HL-60 (cell line): ENCODE measurements at regions not wholly inside any gene's neighbourhood (a gene's known extent, or its start where the extent isn't known, plus 50 kb on each side); places are given as distances from the start of the nearest gene placed in this dataset.

ENCODE experiments used
- GABPA ChIP-seq: IDR thresholded peaks from 2 replicates; pipeline ENCODE4 v1.6.1; 2012; ENCODE audit warnings: low read depth
- POLR2AphosphoS5 ChIP-seq: IDR thresholded peaks from 2 replicates; pipeline ENCODE4 v1.6.1; 2012; ENCODE audit warnings: low read depth

DNA sequence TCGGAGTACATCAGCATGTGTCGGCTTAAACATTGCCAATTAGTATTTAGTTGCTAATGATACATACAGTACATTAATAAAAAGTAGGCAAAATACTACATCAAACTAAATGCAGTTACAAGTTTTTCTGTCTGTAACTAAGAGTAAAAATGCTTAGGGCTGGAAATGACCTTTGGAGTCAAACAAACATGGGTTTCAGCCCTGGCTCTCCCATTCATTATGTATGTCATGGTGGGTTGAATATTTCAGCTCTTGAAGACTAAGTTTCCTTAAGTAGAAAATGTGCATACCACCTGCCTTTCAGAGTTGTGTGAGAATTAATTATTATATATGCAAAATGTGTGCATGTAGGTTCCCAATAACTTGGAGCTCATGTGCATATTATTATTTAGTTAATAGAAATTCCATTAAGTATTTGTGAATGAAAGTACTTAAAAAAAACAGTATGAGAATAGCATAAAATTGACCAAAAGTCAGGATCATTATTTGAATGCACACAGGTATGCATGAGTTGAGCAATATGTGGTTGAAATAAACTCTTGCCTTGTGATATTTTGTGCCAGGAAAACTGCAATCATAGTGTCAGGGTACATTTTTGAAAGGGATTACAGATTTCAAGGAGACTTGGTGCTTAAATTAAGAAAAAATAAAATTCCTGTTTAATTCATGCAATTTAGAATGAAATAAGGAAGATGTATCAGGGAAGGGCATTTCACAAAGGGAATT is 2048.7 kb downstream of the PCDH7 start:
- TF ChIP-seq POLR2AphosphoS5 (no peak), GABPA (no peak)
